WTC11 (cell line): ENCODE measurements at regions not wholly inside any gene's neighbourhood (a gene's known extent, or its start where the extent isn't known, plus 50 kb on each side); places are given as distances from the start of the nearest gene placed in this dataset.

ENCODE experiments used
- ATAC-seq: fragments of 200-7000 bp; cut with Tn5 transposase; 2 replicates; pipeline ENCODE4 v1.10.0; 2021; ENCODE audit warnings: mild to moderate bottlenecking, moderate library complexity
- CTCF ChIA-PET: fragments of 300-600 bp; sonication (Branson Sonifier 250); formaldehyde crosslinking; loops from one replicate; lab custom pipeline; 2021; ENCODE audit warnings: antibody characterized with exemption; lab: Charles Lee
- POLR2A ChIA-PET: fragments of 350-600 bp; sonication (Branson Sonifier 250); formaldehyde crosslinking; loops from one replicate; lab custom pipeline; 2021; ENCODE audit warnings: antibody characterized with exemption; lab: Charles Lee
- DNase-seq: peaks from one replicate; pipeline ENCODE4 v3.0.0; 2021; ENCODE audit warnings: low spot score
- H3K27ac Mint-ChIP-seq: 2 replicates; pipeline ENCODE4 v1.8.0; 2021; ENCODE audit warnings: mixed read lengths
- H3K27me3 Mint-ChIP-seq: 2 replicates; pipeline ENCODE4 v1.8.0; 2021; ENCODE audit warnings: low read depth, mild to moderate bottlenecking, moderate library complexity, mixed read lengths
- H3K36me3 Mint-ChIP-seq: 2 replicates; pipeline ENCODE4 v1.8.0; 2021; ENCODE audit warnings: mixed read lengths
- H3K4me1 Mint-ChIP-seq: 2 replicates; pipeline ENCODE4 v1.8.0; 2022; ENCODE audit warnings: mixed read lengths
- H3K4me3 Mint-ChIP-seq: 2 replicates; pipeline ENCODE4 v1.8.0; 2021; ENCODE audit warnings: mild to moderate bottlenecking, moderate library complexity, mixed read lengths
- H3K9me3 Mint-ChIP-seq: 2 replicates; pipeline ENCODE4 v1.8.0; 2021; ENCODE audit warnings: mixed read lengths
- ARID4B ChIP-seq: sonication (generic); formaldehyde crosslinking; IDR thresholded peaks from 2 replicates; pipeline ENCODE4 v1.8.0; 2023; ENCODE audit warnings: missing genetic modification reagents, mild to moderate bottlenecking, borderline replicate concordance
- ATF2 ChIP-seq: sonication (generic); formaldehyde crosslinking; IDR thresholded peaks from 2 replicates; pipeline ENCODE4 v1.8.1; 2022; ENCODE audit warnings: low read depth, missing genetic modification reagents, borderline replicate concordance
- E2F1 ChIP-seq: sonication (generic); formaldehyde crosslinking; IDR thresholded peaks from 2 replicates; pipeline ENCODE4 v1.8.0; 2022; ENCODE audit warnings: mild to moderate bottlenecking, missing genetic modification reagents
- ERG ChIP-seq: fragments of 250-450 bp; sonication (Bioruptor Pico); IDR thresholded peaks from 2 replicates; pipeline ENCODE4 v1.8.0; 2021; ENCODE audit warnings: mild to moderate bottlenecking
- NFATC4 ChIP-seq: fragments of 250-450 bp; sonication (Bioruptor Pico); IDR thresholded peaks from 2 replicates; pipeline ENCODE4 v1.9.0; 2021; ENCODE audit warnings: mild to moderate bottlenecking
- NR1H2 ChIP-seq: sonication (generic); formaldehyde crosslinking; IDR thresholded peaks from 2 replicates; pipeline ENCODE4 v1.9.0; 2021; ENCODE audit warnings: mild to moderate bottlenecking, moderate library complexity, missing genetic modification reagents
- PRDM15 ChIP-seq: sonication (generic); formaldehyde crosslinking; IDR thresholded peaks from 2 replicates; pipeline ENCODE4 v1.8.0; 2022; ENCODE audit warnings: missing genetic modification reagents
- RELA ChIP-seq: sonication (generic); formaldehyde crosslinking; IDR thresholded peaks from 2 replicates; pipeline ENCODE4 v1.8.1; 2022; ENCODE audit warnings: missing genetic modification reagents, mild to moderate bottlenecking, borderline replicate concordance
- SP1 ChIP-seq: sonication (generic); formaldehyde crosslinking; conservative IDR thresholded peaks from 2 replicates; pipeline ENCODE4 v1.8.1; 2022; ENCODE audit warnings: missing genetic modification reagents
- STAT6 ChIP-seq: sonication (generic); formaldehyde crosslinking; conservative IDR thresholded peaks from 2 replicates; pipeline ENCODE4 v1.8.1; 2023; ENCODE audit warnings: mild to moderate bottlenecking, low read depth, missing genetic modification reagents, moderate library complexity

- TF ChIP-seq ERG (CRISPR knock-in tag) = no peak
- TF ChIP-seq PRDM15 (CRISPR knock-in tag) = no peak
- TF ChIP-seq ATF2 = no peak
- TF ChIP-seq SP1 (CRISPR knock-in tag) = no peak
- no peak for TF ChIP-seq NFATC4 (CRISPR knock-in tag)
These were observed 111.0 kb downstream of the KCNF1 start (continued) for GRCh38 chr2:11022591-11023273.

- peaks cover 27% of the 10 kb centered on the region for H3K4me1 Mint-ChIP-seq
- ChIA-PET CTCF (interaction anchor here (1.7 kb wide), 1 partner anchor 106 kb away, joined by 5 read pairs; no protein-coding TSS in a partner anchor), POLR2A (interaction anchor here (0.5 kb wide), 1 partner anchor 1554 kb away, joined by 5 read pairs; no protein-coding TSS in a partner anchor)
- TF ChIP-seq RELA = no peak
- TF ChIP-seq E2F1 = no peak
- TF ChIP-seq NR1H2 (CRISPR knock-in tag) = no peak
- no peak for TF ChIP-seq STAT6 (CRISPR knock-in tag)
- no peak for TF ChIP-seq ARID4B
- H3K27ac Mint-ChIP-seq = no peak overlapping the region
- H3K4me3 Mint-ChIP-seq = no peak overlapping the region
- no peaks in the 10 kb centered on the region for H3K36me3 Mint-ChIP-seq
- DNase-seq = no peak
- H3K9me3 Mint-ChIP-seq = no peaks in the 10 kb centered on the region
- no peak for ATAC-seq
- H3K27me3 Mint-ChIP-seq = no peaks in the 10 kb centered on the region
These were observed 111.9 kb downstream of the KCNF1 start for GRCh38 chr2:11023326-11024258.
